ENCODE measurements at regions not wholly inside any gene's neighbourhood (a gene's known extent, or its start where the extent isn't known, plus 50 kb on each side); places are given as distances from the start of the nearest gene placed in this dataset.

DNA sequence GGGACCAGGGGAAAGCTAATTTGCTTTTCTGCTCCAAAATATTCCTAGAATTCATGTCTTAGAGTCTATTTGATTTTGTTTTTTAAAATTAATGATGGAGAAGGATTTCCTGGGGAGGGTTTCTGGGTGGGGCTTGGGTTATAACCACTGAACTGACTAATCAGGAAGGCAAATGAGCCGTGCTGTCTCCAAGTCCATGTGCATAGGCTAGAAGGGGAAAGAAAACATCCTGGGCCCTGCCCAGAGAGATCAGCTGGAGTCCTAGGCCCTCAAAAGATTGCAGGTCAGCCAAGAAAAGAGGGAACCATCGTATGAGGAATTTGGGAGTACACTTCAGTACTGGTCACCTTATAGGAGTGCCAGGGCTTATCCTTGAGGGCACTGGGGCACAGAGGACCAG, 480.2 kb upstream of the CELF4 start:
- 82% methylated on average over 2 of the region's 2 CpGs for WGBS
- TF ChIP-seq EP300 (IDR thresholded peaks at IDR 0.05) (no peak), POLR2AphosphoS5 (IDR thresholded peaks at IDR 0.05) (no peak), POLR2A (IDR thresholded peaks at IDR 0.05) (no peak)
- TF ChIP-seq, protein P1, sequence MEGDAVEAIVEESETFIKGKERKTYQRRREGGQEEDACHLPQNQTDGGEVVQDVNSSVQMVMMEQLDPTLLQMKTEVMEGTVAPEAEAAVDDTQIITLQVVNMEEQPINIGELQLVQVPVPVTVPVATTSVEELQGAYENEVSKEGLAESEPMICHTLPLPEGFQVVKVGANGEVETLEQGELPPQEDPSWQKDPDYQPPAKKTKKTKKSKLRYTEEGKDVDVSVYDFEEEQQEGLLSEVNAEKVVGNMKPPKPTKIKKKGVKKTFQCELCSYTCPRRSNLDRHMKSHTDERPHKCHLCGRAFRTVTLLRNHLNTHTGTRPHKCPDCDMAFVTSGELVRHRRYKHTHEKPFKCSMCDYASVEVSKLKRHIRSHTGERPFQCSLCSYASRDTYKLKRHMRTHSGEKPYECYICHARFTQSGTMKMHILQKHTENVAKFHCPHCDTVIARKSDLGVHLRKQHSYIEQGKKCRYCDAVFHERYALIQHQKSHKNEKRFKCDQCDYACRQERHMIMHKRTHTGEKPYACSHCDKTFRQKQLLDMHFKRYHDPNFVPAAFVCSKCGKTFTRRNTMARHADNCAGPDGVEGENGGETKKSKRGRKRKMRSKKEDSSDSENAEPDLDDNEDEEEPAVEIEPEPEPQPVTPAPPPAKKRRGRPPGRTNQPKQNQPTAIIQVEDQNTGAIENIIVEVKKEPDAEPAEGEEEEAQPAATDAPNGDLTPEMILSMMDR (IDR thresholded peaks at IDR 0.05), result no peak
- H3K9me3 ChIP-seq, result no peaks in the 10 kb centered on the region
- no peaks in the 10 kb centered on the region for H3K27me3 ChIP-seq
- H3K4me3 ChIP-seq, result no peak overlapping the region
- DNase-seq (ENCODE audit: low spot score in 2 of 2), result no peak
- H3K36me3 ChIP-seq, result no peaks in the 10 kb centered on the region
- H3K27ac ChIP-seq, result no peak overlapping the region
- no peaks in the 10 kb centered on the region for H3K4me1 ChIP-seq

DNA sequence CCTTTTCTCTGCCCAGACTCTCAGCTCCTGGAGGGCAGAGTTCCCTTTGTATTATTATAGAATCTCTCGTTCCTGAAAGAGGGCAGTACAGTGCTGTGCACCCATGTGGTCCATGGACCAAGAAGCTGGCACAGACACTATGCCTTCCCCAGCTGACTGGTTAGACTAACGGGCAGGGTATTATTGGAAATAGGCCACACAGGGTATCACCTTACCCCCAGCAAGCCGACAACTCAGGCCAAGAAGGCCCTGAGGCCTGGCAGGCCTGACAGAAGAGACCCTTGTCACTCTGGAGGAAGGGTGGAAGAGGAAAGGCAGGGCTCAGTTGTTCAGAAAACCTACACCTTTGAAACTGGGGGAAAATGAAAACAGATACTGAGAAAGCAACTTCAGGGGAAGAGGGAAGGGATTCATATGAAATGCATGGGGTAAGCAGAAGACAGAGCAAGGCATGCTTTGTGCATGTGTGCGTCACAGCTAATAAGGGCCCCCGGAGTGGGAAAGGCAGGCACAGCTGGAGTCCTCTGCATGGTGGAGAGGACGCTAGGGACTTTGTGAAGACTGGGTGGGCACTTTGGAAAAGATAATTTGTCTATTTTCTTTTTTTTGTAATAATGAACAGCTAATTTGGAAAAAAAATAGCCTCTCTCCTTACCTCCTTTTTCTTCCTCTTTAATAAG, 476.8 kb upstream of the CELF4 start:
- 76% methylated on average over 6 of the region's 6 CpGs for WGBS

GRCh38 chr18:38038242-38038641, 472.6 kb upstream of the CELF4 start:
- no peaks in the 10 kb centered on the region for H3K27me3 ChIP-seq
- no peaks in the 10 kb centered on the region for H3K9me3 ChIP-seq
- DNase-seq (ENCODE audit: low spot score in 2 of 2), result no peak
- no peak overlapping the region for H3K27ac ChIP-seq
- H3K4me3 ChIP-seq, result no peak overlapping the region
- H3K4me1 ChIP-seq, result no peaks in the 10 kb centered on the region
- TF ChIP-seq POLR2A (IDR thresholded peaks at IDR 0.05), result no peak
- no peak for TF ChIP-seq EP300 (IDR thresholded peaks at IDR 0.05)
- TF ChIP-seq POLR2AphosphoS5 (IDR thresholded peaks at IDR 0.05), result no peak
- TF ChIP-seq, protein P1 (IDR thresholded peaks at IDR 0.05), result no peak
- H3K36me3 ChIP-seq, result no peaks in the 10 kb centered on the region

More for the DNA sequence above, 476.8 kb upstream of the CELF4 start:
- H3K27me3 ChIP-seq, result no peaks in the 10 kb centered on the region
- no peak overlapping the region for H3K27ac ChIP-seq
- no peak for DNase-seq (ENCODE audit: low spot score in 2 of 2)
- TF ChIP-seq, protein P1 (IDR thresholded peaks at IDR 0.05), result no peak
- TF ChIP-seq POLR2A (IDR thresholded peaks at IDR 0.05) (no peak), EP300 (IDR thresholded peaks at IDR 0.05) (no peak), POLR2AphosphoS5 (IDR thresholded peaks at IDR 0.05) (no peak)
- no peak overlapping the region for H3K4me3 ChIP-seq
- no peaks in the 10 kb centered on the region for H3K36me3 ChIP-seq
- H3K9me3 ChIP-seq, result no peaks in the 10 kb centered on the region
- H3K4me1 ChIP-seq, result no peaks in the 10 kb centered on the region

DNA sequence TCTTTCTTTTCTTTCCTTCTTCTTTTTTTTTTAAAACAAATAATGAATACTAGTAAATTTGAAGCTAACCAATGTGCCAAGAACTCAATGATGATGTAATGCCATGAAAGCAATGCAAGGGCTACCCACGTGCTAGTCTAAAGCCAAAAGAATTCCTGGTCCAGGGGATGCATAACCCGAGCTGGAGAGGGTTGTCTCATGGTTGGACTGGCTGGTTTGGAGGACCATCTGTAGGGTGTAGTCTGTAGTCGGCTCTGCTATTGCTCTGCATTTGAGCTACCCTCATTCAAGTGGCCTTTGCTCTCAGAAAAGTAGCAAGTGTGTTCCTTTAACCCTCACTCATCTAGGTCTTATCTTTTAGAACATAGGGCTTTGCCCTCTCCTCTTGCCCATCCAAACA, 469.6 kb upstream of the CELF4 start:
- no peaks in the 10 kb centered on the region for H3K4me1 ChIP-seq
- no peak for DNase-seq (ENCODE audit: low spot score in 2 of 2)
- H3K27ac ChIP-seq, result no peak overlapping the region
- 76% methylated on average over 3 of the region's 3 CpGs for WGBS
- no peaks in the 10 kb centered on the region for H3K9me3 ChIP-seq
- H3K36me3 ChIP-seq, result no peaks in the 10 kb centered on the region
- TF ChIP-seq POLR2AphosphoS5 (IDR thresholded peaks at IDR 0.05) (no peak), EP300 (IDR thresholded peaks at IDR 0.05) (no peak), POLR2A (IDR thresholded peaks at IDR 0.05) (no peak)
- TF ChIP-seq, protein P1 (IDR thresholded peaks at IDR 0.05), result no peak
- H3K27me3 ChIP-seq, result no peaks in the 10 kb centered on the region
- no peak overlapping the region for H3K4me3 ChIP-seq

DNA sequence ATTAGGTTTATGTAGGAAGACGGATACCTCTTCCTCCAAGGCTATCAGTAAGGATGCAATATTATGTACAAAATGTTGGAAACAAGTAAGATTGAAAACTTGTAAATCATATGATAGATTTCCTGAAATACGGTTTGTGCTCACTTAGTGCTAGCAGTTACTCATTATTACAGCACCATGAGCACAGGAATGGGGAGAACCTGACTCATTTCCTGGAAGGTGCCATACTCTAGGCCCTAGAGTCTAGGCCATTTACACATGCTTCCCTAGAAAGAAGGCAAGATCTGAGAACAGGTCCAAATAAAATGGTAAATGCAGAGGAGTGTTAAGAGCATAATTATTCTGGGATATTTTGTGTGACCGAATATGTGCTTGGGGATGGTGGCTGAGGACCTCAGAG, 467.7 kb upstream of the CELF4 start:
- Histone ChIP-seq H3K27ac (no peak overlapping the region), H3K36me3 (no peaks in the 10 kb centered on the region), H3K9me3 (no peaks in the 10 kb centered on the region), H3K4me1 (no peaks in the 10 kb centered on the region), H3K27me3 (no peaks in the 10 kb centered on the region), H3K4me3 (no peak overlapping the region)
- no peak for DNase-seq (ENCODE audit: low spot score in 2 of 2)
- TF ChIP-seq POLR2A (IDR thresholded peaks at IDR 0.05) (no peak), EP300 (IDR thresholded peaks at IDR 0.05) (no peak), POLR2AphosphoS5 (IDR thresholded peaks at IDR 0.05) (no peak)
- TF ChIP-seq, protein P1 (IDR thresholded peaks at IDR 0.05), result no peak
- WGBS, result 87% methylated on average over 3 of the region's 3 CpGs
